Activated CD8-positive, alpha-beta memory T cell treated with anti-CD3 and anti-CD28 coated beads, Interleukin-2, amount 10 ng/mL, durations not matched to agents 7 days and 5 days (primary cell): ENCODE measurements at regions not wholly inside any gene's neighbourhood (a gene's known extent, or its start where the extent isn't known, plus 50 kb on each side); places are given as distances from the start of the nearest gene placed in this dataset.

ENCODE experiments used
- ATAC-seq: fragments of 150-1000 bp; cut with Tn5 transposase; one replicate; pipeline ENCODE4 v1.10.0; 2021; ENCODE audit warnings: moderate library complexity
- CTCF ChIA-PET: fragments of 350-600 bp; sonication (Branson Sonifier 250); formaldehyde crosslinking; loops from one replicate; lab custom pipeline; 2021; ENCODE audit warnings: antibody characterized with exemption; lab: Charles Lee
- DNase-seq: peaks from one replicate; pipeline ENCODE4 v3.0.0-alpha.2; 2020
- H3K27ac Mint-ChIP-seq: one replicate; pipeline ENCODE4 v1.8.0; 2021; ENCODE audit warnings: mild to moderate bottlenecking, mixed read lengths
- H3K27me3 Mint-ChIP-seq: one replicate; pipeline ENCODE4 v1.8.0; 2021; ENCODE audit warnings: mixed read lengths
- H3K36me3 Mint-ChIP-seq: one replicate; pipeline ENCODE4 v1.8.0; 2021; ENCODE audit warnings: mild to moderate bottlenecking, mixed read lengths
- H3K4me1 Mint-ChIP-seq: one replicate; pipeline ENCODE4 v1.8.0; 2021; ENCODE audit warnings: mixed read lengths
- H3K4me3 Mint-ChIP-seq: one replicate; pipeline ENCODE4 v1.8.0; 2021; ENCODE audit warnings: mild to moderate bottlenecking, moderate library complexity, mixed read lengths
- H3K9me3 Mint-ChIP-seq: one replicate; pipeline ENCODE4 v1.8.0; 2022; ENCODE audit warnings: low read depth, mixed read lengths

DNA sequence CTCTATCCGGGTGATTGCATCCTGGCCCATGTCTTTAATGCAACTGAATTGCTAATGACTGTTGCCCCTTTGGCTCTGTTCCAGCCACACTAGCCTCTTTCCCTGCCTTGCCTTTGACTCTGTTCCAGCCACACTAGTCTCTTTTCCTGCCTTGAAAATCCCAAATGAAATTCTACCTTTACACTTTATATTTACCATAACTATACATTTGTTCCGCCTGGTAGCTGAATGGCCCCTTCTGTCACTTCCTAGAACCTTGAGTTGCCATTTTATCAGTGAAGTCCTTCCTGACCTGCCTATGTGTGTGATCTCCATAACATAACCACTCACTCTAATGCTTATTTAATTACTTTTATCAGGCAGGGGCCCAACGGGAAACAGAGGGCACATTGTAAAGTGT is 1120.4 kb upstream of the WWC1 start:
- peaks cover 8% of the 10 kb centered on the region for H3K9me3 Mint-ChIP-seq
- no peaks in the 10 kb centered on the region for H3K36me3 Mint-ChIP-seq
- no peaks in the 10 kb centered on the region for H3K27me3 Mint-ChIP-seq
- no peaks in the 10 kb centered on the region for H3K4me1 Mint-ChIP-seq
- CTCF ChIA-PET, result no interaction called here
- no peak for ATAC-seq
- no peak overlapping the region for H3K27ac Mint-ChIP-seq
- no peak overlapping the region for H3K4me3 Mint-ChIP-seq
- DNase-seq, result no peak

DNA sequence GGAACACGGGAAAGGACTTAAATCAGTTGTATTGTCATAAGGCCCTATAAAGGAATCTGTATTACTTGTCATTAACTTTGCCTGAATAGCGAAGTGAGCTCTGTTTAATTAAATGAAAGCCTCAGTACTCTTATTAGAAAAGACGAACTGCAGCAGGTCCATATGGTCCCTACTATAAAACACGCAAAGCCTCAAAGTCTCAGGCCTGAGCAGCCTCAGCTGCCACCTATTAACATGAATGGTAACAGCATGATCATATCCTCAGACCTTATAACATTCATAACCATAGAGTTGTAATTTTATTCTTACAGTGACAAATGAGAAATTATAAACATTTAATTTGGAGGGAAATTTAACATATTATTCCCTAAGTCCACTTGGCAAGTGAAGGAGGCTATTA is 1113.7 kb upstream of the WWC1 start:
- CTCF ChIA-PET, result no interaction called here
- no peaks in the 10 kb centered on the region for H3K36me3 Mint-ChIP-seq
- no peaks in the 10 kb centered on the region for H3K27me3 Mint-ChIP-seq
- DNase-seq (no peak), ATAC-seq (no peak)
- no peaks in the 10 kb centered on the region for H3K4me1 Mint-ChIP-seq
- peaks cover 2% of the 10 kb centered on the region for H3K9me3 Mint-ChIP-seq
- no peak overlapping the region for H3K27ac Mint-ChIP-seq
- no peak overlapping the region for H3K4me3 Mint-ChIP-seq

DNA sequence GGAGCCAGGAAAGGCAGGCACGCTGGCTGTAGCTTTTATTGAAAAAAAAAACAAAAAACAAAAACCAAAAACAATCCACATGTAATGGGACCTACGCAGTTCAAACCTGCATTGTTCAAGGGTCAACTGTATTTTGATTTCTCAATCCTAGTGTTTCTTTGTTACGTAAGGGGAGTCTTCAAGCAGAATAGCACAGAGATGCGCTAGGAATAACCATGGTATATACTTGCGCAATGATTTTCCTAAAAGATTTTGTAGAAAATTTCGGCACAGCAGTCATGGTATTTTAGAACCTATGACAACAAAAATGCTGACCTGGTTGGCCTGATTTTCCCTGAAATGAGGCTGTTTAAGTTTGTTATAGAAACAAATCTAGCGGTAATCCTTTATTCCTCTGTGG is 1110.5 kb upstream of the WWC1 start:
- H3K36me3 Mint-ChIP-seq, result no peaks in the 10 kb centered on the region
- CTCF ChIA-PET, result no interaction called here
- H3K4me1 Mint-ChIP-seq, result no peaks in the 10 kb centered on the region
- no peaks in the 10 kb centered on the region for H3K27me3 Mint-ChIP-seq
- no peaks in the 10 kb centered on the region for H3K9me3 Mint-ChIP-seq
- no peak overlapping the region for H3K4me3 Mint-ChIP-seq
- DNase-seq (no peak), ATAC-seq (no peak)
- no peak overlapping the region for H3K27ac Mint-ChIP-seq

DNA sequence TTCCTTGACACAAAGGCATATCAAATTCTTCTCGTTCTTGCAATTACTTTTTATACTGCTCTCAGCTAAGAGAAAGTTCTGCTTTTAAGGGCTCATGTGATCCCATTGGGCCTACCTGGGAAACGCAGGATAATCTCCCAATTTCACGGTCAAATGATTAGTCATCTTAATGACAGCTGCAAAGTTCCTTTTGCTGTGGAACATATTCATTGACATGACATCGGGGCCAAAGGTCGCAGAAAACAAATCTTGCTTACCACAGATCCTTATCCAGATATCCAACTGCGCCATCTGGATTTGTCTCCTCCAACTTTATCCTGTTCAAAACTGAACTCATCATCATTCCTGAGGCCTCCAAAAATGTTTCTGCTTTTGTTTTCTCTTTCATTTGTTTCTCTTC is 1085.6 kb upstream of the WWC1 start:
- Mint-ChIP-seq H3K27me3 (no peaks in the 10 kb centered on the region), H3K9me3 (peaks cover 7% of the 10 kb centered on the region), H3K4me3 (no peak overlapping the region), H3K36me3 (no peaks in the 10 kb centered on the region), H3K27ac (no peak overlapping the region), H3K4me1 (no peaks in the 10 kb centered on the region)
- no peak for DNase-seq
- ATAC-seq, result no peak
- CTCF ChIA-PET, result no interaction called here

DNA sequence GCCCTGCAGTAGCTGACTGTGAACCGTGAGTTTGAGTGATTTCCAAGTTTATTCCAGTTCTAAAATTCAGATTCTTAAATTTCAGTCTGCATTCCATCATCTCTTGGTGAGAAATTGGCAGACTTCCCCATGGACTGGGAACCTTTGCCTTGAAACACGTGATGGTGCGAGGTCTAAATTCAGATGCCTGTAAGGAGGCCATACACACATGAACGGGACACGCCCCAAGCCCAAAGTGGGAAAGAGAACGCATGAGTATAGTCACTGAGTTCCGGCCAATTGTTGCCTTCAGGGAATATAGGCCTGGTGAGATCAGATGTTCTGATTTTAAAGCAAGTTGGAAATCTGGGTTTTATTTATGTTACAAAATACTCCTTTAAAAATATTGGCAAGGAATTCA is 1084.4 kb upstream of the WWC1 start:
- Mint-ChIP-seq H3K36me3 (no peaks in the 10 kb centered on the region), H3K4me1 (no peaks in the 10 kb centered on the region), H3K9me3 (peaks cover 7% of the 10 kb centered on the region), H3K27ac (no peak overlapping the region), H3K4me3 (no peak overlapping the region), H3K27me3 (no peaks in the 10 kb centered on the region)
- CTCF ChIA-PET, result no interaction called here
- DNase-seq (no peak), ATAC-seq (no peak)

DNA sequence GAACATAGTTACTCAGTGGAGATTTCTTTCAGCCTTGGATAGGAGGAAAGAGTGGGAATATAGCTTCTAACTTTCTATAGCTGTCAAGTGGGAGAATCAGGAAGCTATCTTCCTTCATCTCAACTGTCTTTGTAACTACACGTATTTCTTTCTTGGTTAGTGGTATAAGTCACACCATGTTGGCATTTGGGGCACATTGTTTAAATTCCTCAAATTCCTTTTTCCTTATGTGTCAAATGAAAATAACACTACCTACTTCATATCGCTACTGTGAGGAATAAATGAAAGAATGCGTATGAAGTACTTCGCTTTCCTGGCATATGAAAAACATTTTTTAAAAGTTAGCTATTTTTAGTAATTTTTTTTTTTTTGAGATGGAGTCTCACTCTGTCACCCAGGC is 1082.5 kb upstream of the WWC1 start:
- H3K4me1 Mint-ChIP-seq, result no peaks in the 10 kb centered on the region
- no peak for DNase-seq
- no peaks in the 10 kb centered on the region for H3K27me3 Mint-ChIP-seq
- H3K9me3 Mint-ChIP-seq, result peaks cover 5% of the 10 kb centered on the region
- no peak overlapping the region for H3K27ac Mint-ChIP-seq
- CTCF ChIA-PET, result no interaction called here
- H3K36me3 Mint-ChIP-seq, result no peaks in the 10 kb centered on the region
- H3K4me3 Mint-ChIP-seq, result no peak overlapping the region
- ATAC-seq, result no peak

DNA sequence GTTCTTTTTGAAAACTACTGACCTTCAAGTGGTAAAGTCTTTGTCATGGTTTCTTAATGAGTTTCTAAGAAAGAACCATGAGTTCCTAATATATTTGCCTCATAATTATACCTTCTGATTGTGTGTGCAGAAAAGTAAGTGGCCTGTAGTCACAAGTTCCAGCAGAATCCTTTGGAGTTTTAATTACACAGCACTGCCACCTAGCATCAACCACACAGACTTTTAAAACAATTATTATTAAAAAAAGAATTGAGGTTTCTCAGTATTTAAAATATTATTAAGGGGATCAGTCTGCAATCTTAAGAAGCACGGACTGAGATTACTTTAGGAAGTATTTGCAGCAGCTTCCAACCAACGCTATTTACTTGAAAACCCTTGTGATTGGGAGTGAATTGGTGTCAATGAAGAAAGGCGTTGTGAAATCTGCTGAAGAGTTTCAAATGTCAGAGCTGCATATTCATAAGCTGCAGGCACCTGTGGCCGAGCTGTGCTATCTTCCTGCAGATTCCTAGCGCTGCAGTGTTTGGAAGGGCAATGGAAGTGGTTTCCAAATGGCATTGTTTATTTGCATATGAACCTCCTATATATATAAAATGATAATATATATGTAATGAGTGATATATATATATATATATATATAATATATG is 1074.2 kb upstream of the WWC1 start:
- no peak overlapping the region for H3K4me3 Mint-ChIP-seq
- no peak overlapping the region for H3K27ac Mint-ChIP-seq
- no peaks in the 10 kb centered on the region for H3K9me3 Mint-ChIP-seq
- no peak for ATAC-seq
- CTCF ChIA-PET, result no interaction called here
- H3K27me3 Mint-ChIP-seq, result no peaks in the 10 kb centered on the region
- H3K36me3 Mint-ChIP-seq, result no peaks in the 10 kb centered on the region
- no peak for DNase-seq
- H3K4me1 Mint-ChIP-seq, result no peaks in the 10 kb centered on the region

DNA sequence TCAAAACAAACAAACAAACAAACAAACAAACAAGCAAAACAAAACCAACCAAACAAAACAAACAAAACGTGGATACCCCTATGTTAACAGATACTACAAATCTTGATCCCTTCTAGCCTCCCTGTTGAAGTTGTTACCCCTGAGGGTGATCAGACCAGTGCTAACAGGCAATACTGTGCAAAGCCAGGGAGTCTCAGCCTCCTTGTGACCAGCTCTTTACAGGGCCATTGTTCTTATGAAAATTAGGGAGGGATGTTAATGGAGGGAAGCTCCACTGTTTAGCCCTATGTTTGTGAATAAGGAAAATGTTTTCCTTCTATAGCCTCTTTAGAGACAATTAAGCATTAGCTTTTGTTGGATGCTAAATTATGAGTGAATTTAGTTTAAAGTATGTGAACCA is 1072.1 kb upstream of the WWC1 start:
- Mint-ChIP-seq H3K27me3 (no peaks in the 10 kb centered on the region), H3K9me3 (no peaks in the 10 kb centered on the region), H3K27ac (no peak overlapping the region), H3K4me1 (no peaks in the 10 kb centered on the region), H3K36me3 (no peaks in the 10 kb centered on the region), H3K4me3 (no peak overlapping the region)
- CTCF ChIA-PET, result no interaction called here
- ATAC-seq, result no peak
- DNase-seq, result no peak

DNA sequence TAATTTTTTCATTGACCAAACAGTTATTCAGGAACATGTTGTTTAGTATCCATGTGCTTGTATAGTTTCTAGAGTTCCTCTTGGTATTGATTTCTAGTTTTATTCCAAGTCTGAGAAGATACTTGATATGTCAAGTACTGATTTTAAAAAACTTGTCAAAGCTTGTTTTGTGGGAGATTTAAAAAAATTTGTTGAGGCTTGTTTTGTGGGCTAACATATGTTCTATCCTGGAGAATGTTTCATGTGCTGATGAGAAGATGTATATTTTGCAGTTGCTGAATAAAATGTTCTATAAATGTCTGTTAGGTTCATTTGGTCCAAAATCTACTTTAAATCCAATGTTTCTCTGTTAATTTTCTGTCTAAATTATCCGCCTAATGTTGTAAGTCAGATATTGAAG is 1065.1 kb upstream of the WWC1 start:
- DNase-seq, result no peak
- ATAC-seq, result no peak
- Mint-ChIP-seq H3K36me3 (no peaks in the 10 kb centered on the region), H3K27me3 (no peaks in the 10 kb centered on the region), H3K4me3 (no peak overlapping the region), H3K9me3 (peaks cover 8% of the 10 kb centered on the region), H3K27ac (no peak overlapping the region), H3K4me1 (no peaks in the 10 kb centered on the region)
- CTCF ChIA-PET, result no interaction called here

DNA sequence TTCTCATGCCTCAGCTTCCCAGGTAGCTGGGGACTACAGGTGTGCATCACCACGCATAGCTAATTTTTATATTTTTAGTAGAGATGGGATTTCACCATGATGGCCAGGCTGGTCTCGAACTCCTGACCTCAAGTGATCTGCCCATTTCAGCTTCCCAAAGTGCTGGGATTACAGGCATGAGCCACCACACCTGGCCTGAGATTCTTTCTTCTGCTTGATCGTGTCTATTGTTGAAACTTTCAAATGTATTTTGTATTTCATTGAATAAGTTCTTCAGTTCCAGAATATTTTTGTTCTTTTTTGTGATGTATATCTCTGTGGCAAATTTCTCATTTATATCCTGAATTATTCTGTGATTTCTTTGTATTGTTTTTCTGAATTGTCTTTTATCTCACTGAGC is 1063.3 kb upstream of the WWC1 start:
- H3K9me3 Mint-ChIP-seq, result peaks cover 8% of the 10 kb centered on the region
- CTCF ChIA-PET, result no interaction called here
- no peaks in the 10 kb centered on the region for H3K36me3 Mint-ChIP-seq
- H3K4me3 Mint-ChIP-seq, result no peak overlapping the region
- ATAC-seq, result no peak
- no peaks in the 10 kb centered on the region for H3K27me3 Mint-ChIP-seq
- H3K4me1 Mint-ChIP-seq, result no peaks in the 10 kb centered on the region
- no peak for DNase-seq
- H3K27ac Mint-ChIP-seq, result no peak overlapping the region

DNA sequence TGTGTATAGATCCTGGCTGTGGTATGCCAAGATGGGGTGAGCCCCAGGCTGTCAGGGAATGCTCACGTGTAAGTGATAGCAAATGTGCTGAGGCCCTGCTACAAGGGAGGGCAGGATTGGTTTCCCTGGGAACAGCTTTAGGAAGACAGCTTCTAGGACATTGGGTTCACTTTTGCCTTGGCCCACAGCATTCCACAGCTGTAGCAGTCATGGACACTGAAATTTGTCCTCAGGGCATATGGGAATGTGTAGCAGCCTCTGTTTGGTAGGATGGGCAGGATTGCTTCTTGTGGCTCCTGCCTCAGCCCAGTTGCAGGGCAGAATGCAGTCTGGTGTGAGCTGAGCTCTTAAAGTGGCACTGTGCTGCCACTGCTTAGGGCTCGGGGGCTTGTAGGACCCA is 1061.7 kb upstream of the WWC1 start:
- H3K27me3 Mint-ChIP-seq, result no peaks in the 10 kb centered on the region
- no peak for DNase-seq
- H3K4me3 Mint-ChIP-seq, result no peak overlapping the region
- peaks cover 8% of the 10 kb centered on the region for H3K9me3 Mint-ChIP-seq
- no peaks in the 10 kb centered on the region for H3K4me1 Mint-ChIP-seq
- H3K27ac Mint-ChIP-seq, result no peak overlapping the region
- CTCF ChIA-PET, result no interaction called here
- ATAC-seq, result no peak
- no peaks in the 10 kb centered on the region for H3K36me3 Mint-ChIP-seq

DNA sequence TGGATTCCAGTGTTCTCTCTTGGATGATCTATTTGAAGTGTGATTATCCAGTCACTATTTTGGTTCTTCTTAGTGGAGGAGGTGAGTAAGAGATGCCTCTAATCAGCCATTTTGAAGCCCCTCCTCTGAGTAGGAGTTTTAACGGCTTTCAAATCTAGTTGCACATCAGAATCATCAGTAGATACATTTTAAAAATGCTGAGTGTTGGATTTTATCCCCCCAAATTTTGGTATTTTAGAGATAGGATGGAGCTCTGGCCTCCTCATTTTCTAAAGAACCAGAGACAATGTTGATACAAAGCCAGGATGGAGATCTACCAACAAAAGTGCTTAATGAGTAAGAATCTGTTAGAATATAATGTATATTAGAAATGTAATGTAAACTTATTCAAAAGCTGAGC is 1061.0 kb upstream of the WWC1 start:
- Mint-ChIP-seq H3K9me3 (peaks cover 8% of the 10 kb centered on the region), H3K4me1 (no peaks in the 10 kb centered on the region)
- no peak for ATAC-seq

DNA sequence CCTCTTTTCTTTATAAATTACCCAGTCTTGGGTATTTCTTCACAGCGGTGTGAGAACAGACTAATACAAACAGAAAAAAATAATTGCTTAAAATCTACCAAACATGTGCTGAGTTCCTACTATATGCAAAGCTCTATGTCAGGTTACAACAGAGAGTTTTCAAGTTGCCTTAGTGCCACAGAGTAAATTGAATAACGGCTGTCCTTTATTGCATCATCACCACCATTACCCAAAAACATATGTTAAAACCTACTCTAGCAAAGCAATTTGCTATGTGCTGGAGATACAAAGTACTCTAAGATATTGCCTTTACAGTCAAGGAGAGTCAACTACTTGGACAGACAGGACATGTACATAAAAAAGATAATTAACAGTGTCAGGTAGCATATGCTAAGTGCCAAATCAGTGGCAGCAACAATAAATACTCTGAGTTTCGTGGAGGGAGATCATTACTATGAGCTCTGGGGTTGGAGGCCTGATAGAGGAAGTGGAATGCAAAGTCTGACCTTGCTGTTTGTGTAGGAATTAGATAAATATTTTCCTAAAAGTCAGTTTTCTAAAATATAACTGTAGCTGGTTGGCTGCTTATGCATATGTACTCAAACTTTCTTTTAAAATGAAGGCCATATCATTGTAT is 1058.7 kb upstream of the WWC1 start:
- Mint-ChIP-seq H3K27ac (no peak overlapping the region), H3K36me3 (no peaks in the 10 kb centered on the region), H3K9me3 (peaks cover 6% of the 10 kb centered on the region), H3K4me3 (no peak overlapping the region), H3K4me1 (no peaks in the 10 kb centered on the region), H3K27me3 (no peaks in the 10 kb centered on the region)
- CTCF ChIA-PET, result no interaction called here
- no peak for ATAC-seq
- DNase-seq, result no peak

More for the DNA sequence above, 1061.0 kb upstream of the WWC1 start:
- no peak for DNase-seq
- CTCF ChIA-PET, result no interaction called here
- no peaks in the 10 kb centered on the region for H3K27me3 Mint-ChIP-seq
- H3K4me3 Mint-ChIP-seq, result no peak overlapping the region
- H3K27ac Mint-ChIP-seq, result no peak overlapping the region
- H3K36me3 Mint-ChIP-seq, result no peaks in the 10 kb centered on the region

DNA sequence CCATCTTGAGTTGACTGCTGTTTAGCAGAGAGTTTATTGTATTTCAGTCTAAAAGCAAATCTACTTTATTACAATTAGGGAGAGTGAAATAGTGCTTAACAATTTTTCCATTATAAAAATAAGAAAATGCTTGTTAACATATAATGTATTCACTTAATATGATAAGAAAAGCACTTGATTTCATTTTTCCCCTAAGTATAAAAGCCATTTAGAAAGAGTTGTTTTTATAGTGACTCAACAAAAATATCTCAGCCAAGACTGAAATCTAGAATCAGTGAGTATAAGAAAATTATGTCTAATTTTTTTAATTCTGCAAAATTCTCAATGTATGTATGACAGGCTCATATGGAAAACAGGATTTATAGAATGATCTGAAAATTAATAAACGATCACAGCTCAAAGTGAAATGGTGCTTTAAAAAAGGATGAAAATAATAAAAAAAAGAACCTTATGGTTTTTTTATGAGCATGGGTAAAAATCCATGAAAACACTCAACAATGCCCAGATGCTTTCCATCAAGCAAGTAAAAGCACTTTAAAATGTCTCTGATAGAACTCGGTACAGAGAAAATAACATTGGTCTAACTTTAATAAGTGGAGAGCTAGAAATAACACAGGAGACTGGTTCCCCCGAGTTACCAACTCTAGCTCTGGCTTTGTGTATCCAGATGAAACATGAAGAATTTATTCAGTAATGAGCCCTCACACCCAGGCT is 1057.8 kb upstream of the WWC1 start:
- no peak overlapping the region for H3K27ac Mint-ChIP-seq
- no peaks in the 10 kb centered on the region for H3K27me3 Mint-ChIP-seq
- H3K9me3 Mint-ChIP-seq, result peaks cover 2% of the 10 kb centered on the region
- no peak overlapping the region for H3K4me3 Mint-ChIP-seq
- DNase-seq (no peak), ATAC-seq (no peak)
- no peaks in the 10 kb centered on the region for H3K36me3 Mint-ChIP-seq
- CTCF ChIA-PET, result no interaction called here
- H3K4me1 Mint-ChIP-seq, result no peaks in the 10 kb centered on the region
